ENCODE measurements at regions not wholly inside any gene's neighbourhood (a gene's known extent, or its start where the extent isn't known, plus 50 kb on each side); places are given as distances from the start of the nearest gene placed in this dataset.

GRCh38 chr1:34645109-34645688 is 109.6 kb upstream of the GJB5 start:
- TF ChIP-seq CTCF (conservative IDR thresholded peaks at IDR 0.05; ENCODE audit: low read depth, low read length) (no peak), EZH2phosphoT487 (IDR thresholded peaks at IDR 0.05; ENCODE audit: borderline replicate concordance, low read length) (no peak), EZH2 (IDR thresholded peaks at IDR 0.05; ENCODE audit: low read length, unreplicated experiment) (no peak)
